GM21360 (cell line): ENCODE measurements at regions not wholly inside any gene's neighbourhood (a gene's known extent, or its start where the extent isn't known, plus 50 kb on each side); places are given as distances from the start of the nearest gene placed in this dataset.
"Not testable (repeated sequence)": the region's sequence is repeated elsewhere in the genome, so short reads cannot be mapped to it uniquely, and the experiment has no call there.

Experiments
- ATAC-seq: cut with Tn5 transposase; IDR thresholded peaks from one replicate; pipeline ENCODE4 v1.9.1; 2021; ENCODE audit warnings: mild to moderate bottlenecking, moderate library complexity; ENCODE audit not compliant: unreplicated experiment

- no peak for ATAC-seq
These were observed 106.7 kb downstream of the RAP2B start for GRCh38 chr3:153268564-153269279.

DNA sequence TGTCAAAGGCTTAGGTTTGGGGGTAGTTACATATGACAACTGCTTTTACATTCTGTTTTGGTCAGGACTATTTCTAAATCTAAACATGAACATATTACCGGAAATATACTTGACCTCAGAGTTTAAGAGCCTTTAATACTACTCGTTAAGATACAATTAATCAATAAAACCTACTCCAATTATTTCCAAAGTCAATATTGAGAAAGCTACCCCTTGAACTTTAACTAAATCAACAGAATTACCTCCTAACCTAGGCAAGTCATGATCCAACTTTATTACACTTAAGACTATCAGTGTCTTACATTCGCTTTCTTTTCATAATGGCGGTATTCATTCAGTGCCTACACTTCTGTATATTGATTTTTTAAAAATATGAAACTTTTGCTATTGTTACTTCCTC, 107.7 kb downstream of the RAP2B start:
- no peak for ATAC-seq

- no peak for ATAC-seq
These were observed 111.2 kb downstream of the RAP2B start for GRCh38 chr3:153273217-153273616.

- no peak for ATAC-seq
These were observed 111.9 kb downstream of the RAP2B start for GRCh38 chr3:153273767-153274435.

- no peak for ATAC-seq
These were observed 112.5 kb downstream of the RAP2B start for GRCh38 chr3:153274561-153274960.

GRCh38 chr3:153275514-153275913, 113.5 kb downstream of the RAP2B start:
- no peak for ATAC-seq

DNA sequence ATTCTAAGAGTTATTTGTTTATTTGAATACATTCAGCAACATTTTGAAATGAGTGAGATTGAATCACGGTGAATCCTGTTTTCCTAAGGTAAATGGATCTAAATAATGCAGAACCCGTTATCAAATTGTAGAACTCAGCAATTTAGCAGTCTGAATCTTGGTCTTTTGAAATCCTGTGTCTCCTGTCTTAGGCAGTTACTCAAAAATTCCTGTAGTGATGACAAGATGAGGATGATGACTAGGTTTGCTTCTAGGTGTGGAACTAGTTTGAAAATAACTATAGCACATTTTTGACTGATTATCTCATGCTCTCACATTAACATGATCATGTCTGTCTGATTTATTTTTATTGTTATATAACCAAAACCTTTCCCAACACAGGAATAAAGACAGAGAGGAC, 115.0 kb downstream of the RAP2B start:
- no peak for ATAC-seq

DNA sequence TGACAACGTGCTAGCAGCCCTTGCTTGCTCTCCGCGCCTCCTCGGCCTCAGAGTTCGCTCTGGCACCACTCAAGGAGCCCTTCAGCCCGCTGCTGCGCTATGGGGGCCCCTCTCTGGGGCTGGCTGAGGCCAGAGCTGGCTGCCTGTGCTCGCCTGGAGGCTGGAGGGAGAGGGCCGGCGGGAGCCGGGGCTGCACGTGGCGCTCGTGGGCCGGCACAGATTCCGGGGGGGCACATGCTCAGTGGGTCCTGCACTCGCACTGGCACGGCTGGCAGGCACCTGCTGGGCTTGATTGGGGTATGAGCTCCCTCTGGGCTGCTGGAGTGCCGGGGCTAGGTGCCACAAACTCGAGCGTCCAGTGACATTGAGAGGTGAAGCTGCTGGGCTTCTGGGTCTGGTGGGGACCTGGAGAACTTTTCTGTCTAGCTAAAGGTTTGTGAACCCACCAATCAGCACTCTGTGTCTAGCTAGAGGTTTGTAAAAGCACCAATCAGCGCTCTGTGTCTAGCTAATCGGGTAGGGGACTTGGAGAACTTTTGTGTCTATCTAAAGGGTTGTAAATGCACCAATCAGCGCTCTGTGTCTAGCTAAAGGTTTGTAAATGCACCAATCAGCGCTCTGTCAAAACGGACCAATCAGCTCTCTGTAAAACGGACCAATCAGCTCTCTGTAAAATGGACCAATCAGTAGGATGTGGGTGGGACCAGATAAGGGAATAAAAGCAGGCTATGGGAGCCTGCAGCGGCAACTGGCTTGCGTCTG, 119.4 kb downstream of the RAP2B start:
- ATAC-seq = not testable (repeated sequence)

DNA sequence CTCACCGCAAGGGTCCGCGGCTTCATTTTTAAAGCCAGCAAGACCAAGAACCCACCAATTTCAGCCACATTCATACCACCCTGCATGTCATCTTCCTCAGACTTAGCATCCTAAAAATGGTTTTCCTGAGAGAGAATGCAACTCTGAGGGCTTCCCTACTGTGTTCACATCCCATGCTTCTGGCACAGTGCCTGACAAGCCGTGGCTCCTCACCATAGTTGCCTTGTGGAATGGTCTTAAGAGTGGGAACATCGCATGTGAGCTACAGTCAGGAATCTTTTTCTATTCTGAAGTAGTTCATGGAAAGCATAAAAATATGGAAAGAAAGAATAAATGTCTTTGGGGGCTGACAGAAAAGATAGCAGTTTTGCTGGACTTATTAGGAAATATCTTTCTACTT, 120.3 kb downstream of the RAP2B start:
- ATAC-seq = no peak

DNA sequence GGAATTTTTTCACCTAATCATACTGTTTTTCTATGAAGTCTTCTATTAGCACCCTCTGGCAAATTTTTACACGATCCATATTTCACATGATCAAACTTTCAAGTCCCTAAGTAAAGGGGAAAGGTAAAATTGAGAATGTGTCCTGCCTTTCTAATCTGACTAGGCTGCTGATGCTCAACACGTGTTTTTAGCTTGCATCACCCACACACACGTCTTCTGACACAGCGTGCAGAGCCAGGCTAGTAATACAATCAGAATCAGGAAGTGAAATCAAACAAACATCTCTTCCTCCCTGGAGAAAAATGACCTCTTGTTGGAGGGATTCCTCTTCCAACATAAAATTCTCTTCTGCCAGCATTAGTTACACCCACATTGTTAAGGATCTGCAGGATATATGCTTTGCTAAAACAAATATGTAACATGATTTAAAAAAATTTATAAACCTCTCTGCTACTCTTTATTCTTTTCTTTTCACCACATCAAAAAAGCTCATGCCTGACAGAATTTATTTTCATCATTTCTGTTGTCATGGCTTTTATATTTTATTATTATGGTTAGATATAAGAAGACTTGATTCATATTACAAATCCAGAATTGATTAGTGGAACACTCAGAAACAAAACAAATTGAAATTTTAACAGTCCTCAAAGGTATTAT, 122.4 kb downstream of the RAP2B start:
- ATAC-seq = peak; percentile 84

DNA sequence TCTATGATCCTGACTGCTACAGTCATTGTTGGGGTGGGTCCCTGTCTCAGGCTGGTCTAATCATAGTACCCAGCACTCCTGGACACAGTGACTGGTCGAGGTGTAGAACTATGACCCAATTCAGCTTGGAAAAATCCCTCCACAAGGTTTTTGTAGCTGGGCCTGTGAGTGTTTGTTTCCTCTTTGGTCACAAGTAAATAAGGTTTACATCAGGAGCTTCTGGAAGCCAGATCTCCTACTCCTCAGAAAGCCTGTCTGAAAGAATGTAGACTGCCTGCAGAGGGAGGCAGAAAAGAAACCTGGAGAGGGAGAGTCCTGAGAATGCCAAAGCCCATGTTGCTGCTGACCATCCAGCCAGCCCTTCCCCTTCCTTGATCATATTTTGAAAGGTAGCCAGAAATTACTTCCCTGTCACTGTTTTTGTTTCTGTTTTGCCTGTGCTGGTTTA, 123.2 kb downstream of the RAP2B start:
- no peak for ATAC-seq

DNA sequence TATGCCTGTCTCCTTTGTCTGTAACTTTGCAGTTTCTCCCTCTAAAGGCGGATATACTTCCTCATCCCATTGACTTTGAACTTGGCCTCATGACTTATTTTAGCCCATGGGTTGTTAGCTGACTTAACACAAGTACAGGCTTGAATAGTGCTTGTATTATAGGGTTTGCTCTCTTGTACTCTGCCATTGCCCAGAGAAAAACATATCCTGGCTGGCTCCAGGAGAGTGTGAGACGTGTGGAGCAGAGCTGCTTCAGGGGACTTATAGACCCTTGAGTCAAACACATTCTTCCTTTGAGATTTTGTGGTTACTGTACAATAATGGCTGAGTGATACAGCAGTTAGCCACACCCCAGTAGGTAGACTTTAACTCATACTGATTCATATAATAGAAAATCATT, 124.0 kb downstream of the RAP2B start:
- ATAC-seq = no peak

DNA sequence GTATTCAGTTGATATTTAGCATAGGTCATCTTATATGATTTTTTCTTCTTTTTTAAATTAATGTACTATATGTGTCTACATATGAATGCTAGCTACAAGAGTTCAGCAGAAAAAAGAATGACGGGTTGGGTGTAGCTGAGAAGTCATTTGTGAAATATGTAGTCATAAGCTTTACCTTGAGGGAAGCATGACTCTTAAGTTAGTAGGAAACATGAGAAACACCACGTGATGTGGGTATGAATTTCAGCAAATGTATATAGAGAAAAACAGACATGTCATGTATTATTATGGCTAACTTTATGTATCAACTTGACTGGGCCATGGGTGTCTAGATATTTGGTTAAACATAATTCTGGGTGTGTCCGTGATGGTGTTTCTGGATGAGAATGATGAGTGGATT, 125.0 kb downstream of the RAP2B start:
- ATAC-seq = no peak

- ATAC-seq = no peak
These were observed 127.3 kb downstream of the RAP2B start for GRCh38 chr3:153289334-153289808.

DNA sequence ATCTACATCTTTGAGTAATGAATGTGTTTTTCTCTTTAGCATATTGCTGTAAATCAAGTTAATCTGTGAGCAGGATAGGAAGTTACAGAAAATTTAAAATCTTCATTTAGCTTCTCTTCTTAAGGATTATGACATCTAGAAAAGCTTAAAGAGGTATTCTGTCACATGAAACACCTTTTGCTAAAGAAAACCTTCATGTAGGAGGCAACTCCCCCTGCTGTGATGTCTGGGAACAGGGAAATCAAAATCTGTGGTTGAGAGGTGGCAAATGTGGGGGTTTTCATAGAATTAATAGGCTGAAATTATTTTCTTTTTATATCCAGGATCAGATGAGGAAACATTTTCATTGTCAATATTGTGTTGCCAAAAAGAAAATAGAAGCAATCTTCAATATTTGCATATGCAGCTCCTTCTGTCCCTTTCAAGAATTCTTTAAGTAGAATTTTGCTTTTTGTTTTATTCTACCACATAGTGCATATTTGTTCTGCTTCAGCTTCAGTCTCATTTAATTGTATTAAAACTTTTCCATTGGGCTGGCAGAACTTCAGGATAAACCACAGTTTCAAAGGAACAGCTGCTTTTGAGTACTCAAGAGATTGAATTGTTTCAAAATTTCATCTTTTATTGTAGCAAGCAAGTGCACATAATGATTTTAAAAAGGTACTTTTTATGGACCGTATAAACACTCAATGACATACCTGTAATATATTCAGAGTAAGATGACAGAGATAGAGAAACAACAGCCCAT, 128.4 kb downstream of the RAP2B start:
- ATAC-seq = no peak

DNA sequence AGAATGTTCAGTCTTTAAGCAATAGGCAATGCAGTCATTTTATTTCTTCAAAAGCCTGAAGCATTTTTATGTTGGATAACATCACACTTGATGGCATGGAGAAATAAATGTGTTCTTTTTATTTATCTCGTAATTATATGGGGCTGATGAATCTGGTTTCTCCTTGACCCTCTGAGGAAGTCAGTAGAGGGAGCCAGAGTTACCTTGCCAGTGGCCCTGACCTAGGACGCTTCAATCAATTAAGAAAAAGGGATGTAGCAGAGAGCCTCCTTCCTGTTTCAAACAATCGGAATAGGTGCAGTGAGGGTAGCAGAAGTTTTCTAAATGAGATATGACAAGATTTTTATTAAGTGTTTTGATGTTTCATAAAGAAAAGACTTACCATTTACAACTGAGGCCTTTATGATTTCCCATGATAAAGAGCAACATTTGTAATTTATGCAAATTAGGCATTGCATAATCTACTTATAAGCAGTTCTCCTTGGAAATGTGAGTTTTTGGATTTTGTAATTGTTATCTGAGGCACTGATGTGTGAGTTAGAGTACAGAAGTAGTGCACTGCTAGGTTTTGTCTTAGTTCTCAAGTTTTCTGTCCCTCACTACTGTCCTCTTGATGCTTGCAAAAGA, 129.1 kb downstream of the RAP2B start:
- no peak for ATAC-seq

DNA sequence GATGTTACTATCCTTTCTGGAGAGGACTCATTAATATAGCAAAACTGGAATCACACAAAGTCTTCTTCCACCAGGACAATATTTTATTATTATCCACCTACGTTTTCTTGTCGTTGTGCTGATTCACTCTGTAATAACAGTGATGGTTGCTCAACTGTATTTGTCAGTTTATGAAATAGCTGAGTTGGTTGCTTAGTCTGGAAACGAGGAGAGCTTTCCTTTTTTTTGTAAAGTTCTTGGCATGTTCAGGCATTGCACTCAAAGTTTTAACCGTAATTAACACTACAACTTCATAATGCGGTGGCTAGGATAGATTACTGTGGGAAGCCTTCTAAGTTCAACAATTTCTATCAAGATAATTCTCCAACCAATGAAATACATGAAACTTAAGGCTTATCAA, 131.2 kb downstream of the RAP2B start:
- ATAC-seq = no peak

DNA sequence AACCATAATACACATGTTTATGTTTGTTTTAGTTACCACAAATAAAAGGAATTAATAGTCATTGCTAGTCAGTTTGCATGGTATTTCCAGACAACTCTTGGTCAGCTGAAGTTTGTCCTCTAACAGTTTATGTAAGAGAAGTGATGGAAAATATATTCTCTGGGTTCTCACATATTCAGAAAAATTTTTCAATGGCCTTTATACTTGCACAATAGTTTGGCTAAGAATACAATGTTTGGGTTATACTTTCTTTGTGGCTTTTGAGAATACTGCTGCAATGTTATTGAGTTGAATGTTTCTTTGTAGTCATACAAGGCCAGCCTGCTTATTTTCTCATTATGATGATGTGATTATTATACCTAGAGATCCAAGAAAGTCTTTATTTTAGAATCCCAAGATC, 133.9 kb downstream of the RAP2B start:
- no peak for ATAC-seq

- no peak for ATAC-seq
These were observed 143.2 kb downstream of the RAP2B start for GRCh38 chr3:153305189-153305588.

DNA sequence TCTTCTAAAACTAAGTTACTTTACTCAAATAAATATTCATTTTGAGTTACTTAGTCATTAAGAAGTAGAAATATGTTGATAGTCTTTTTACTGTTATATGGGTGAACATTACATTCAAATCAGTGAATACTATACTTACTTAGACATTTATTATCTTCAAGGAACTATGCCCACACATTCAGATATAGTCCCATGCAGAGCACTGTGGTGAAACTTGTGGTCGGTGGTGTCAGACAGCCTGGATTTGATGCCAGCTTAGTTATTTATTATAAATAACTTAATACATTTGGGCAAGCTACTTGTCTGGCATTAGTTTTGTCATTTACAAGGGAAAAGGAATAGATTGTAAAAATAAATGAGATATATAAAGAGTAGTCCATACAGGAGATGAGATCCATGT, 149.5 kb downstream of the RAP2B start:
- ATAC-seq = no peak
